HCT116 (cell line): ENCODE measurements at regions not wholly inside any gene's neighbourhood (a gene's known extent, or its start where the extent isn't known, plus 50 kb on each side); places are given as distances from the start of the nearest gene placed in this dataset.

Experiments
- ATAC-seq: fragments of 200-7000 bp; cut with Tn5 transposase; 2 replicates; pipeline ENCODE4 v1.9.1; 2020; ENCODE audit warnings: mild to moderate bottlenecking, moderate library complexity
- BruUV-seq: library from RNA; stranded (reverse); fragments of 400-500 nt; replicated peaks from 2 replicates; lab custom pipeline; 2021; lab: Mats Ljungman, UMichigan
- CTCF ChIA-PET: fragments of 300-600 bp; sonication (Branson Sonifier 250); formaldehyde crosslinking; loops from one replicate; lab custom pipeline; 2021; ENCODE audit warnings: antibody characterized with exemption; lab: Charles Lee
- POLR2A ChIA-PET: fragments of 300-600, 350-600 bp; sonication (Branson Sonifier 250); formaldehyde crosslinking; loops from one replicate; lab custom pipeline; 2021; ENCODE audit warnings: antibody characterized with exemption; lab: Charles Lee
- RAD21 ChIA-PET, 2 experiments: fragments of 300-600 bp; sonication (Branson Sonifier 250); formaldehyde crosslinking; loops; one replicate each; lab custom pipeline; 2023; ENCODE audit warnings: low total read pairs in 2 of 2; ENCODE audit not compliant: uncharacterized antibody in 2 of 2, unreplicated experiment in 2 of 2, low non-redundant PET in 1 of 2; lab: Charles Lee
- DNase-seq: peaks from one replicate; pipeline ENCODE4 v3.0.0-alpha.2; 2010; ENCODE audit warnings: low read depth, low spot score
- H2AFZ ChIP-seq: fragments of 200-600 bp; shearing (Covaris generic), sonication (generic); 2 replicates; pipeline ENCODE4 v1.6.1; 2017; ENCODE audit warnings: low read depth, mixed run types, mixed read lengths, antibody characterized with exemption, low read length; ENCODE audit not compliant: poor library complexity, severe bottlenecking
- H3K27ac ChIP-seq: 2 replicates; pipeline ENCODE4 v1.5.1; 2012; ENCODE audit warnings: low read depth, low read length
- H3K27me3 ChIP-seq: fragments of 200-600 bp; sonication (generic); 2 replicates; pipeline ENCODE4 v1.6.1; 2016; ENCODE audit warnings: mixed run types, low read length, mixed read lengths; ENCODE audit not compliant: insufficient read depth
- H3K36me3 ChIP-seq, 2 experiments: fragments of 200-500 bp in 1 of 2; fragments of 200-600 bp in 1 of 2; sonication (Bioruptor generic) in 1 of 2; sonication (generic) in 1 of 2; 2 replicates each; pipeline versions ENCODE4 v1.5.1 to v1.6.1; 2014 to 2016; ENCODE audit warnings: low read length in 2 of 2, inconsistent platforms in 1 of 2, mixed read lengths in 1 of 2, mixed run types in 1 of 2; ENCODE audit not compliant: insufficient read depth in 2 of 2, control insufficient read depth in 1 of 2
- H3K4me1 ChIP-seq, 2 experiments: fragments of 200-600 bp in 1 of 2; sonication (generic) in 1 of 2; 2 replicates each; pipeline versions ENCODE4 v1.5.1 to v1.6.1; 2012 to 2017; ENCODE audit warnings: low read length in 2 of 2, inconsistent platforms in 1 of 2, mild to moderate bottlenecking in 1 of 2, mixed read lengths in 1 of 2, mixed run types in 1 of 2, moderate library complexity in 1 of 2; ENCODE audit not compliant: insufficient read depth in 2 of 2, control insufficient read depth in 1 of 2
- H3K4me2 ChIP-seq: fragments of 200-600 bp; sonication (generic); 2 replicates; pipeline ENCODE4 v1.6.1; 2017; ENCODE audit warnings: mixed run types, low read length, mixed read lengths
- H3K4me3 ChIP-seq, 2 experiments: fragments of 200-600 bp in 1 of 2; sonication (generic) in 1 of 2; replicated peaks in 1 of 2; 2 replicates each; pipeline ENCODE4 v1.5.1; 2011 to 2016; ENCODE audit warnings: low read length in 2 of 2, control low read depth in 1 of 2, low read depth in 1 of 2, mild to moderate bottlenecking in 1 of 2, mixed read lengths in 1 of 2, mixed run types in 1 of 2
- H3K79me2 ChIP-seq: fragments of 200-600 bp; sonication (generic); 2 replicates; pipeline ENCODE4 v1.6.1; 2017; ENCODE audit warnings: mild to moderate bottlenecking, mixed run types, low read length, moderate library complexity, mixed read lengths; ENCODE audit not compliant: insufficient read depth
- H3K9ac ChIP-seq: fragments of 200-600 bp; sonication (generic); 2 replicates; pipeline ENCODE4 v1.6.1; 2016; ENCODE audit warnings: low read length, mixed read lengths
- H3K9me2 ChIP-seq: fragments of 200-600 bp; sonication (generic), shearing (Covaris generic); 2 replicates; pipeline ENCODE4 v1.6.1; 2017; ENCODE audit warnings: mixed run types, mild to moderate bottlenecking, moderate library complexity; ENCODE audit not compliant: insufficient read depth
- H3K9me3 ChIP-seq, 2 experiments: fragments of 200-500 bp in 1 of 2; fragments of 200-600 bp in 1 of 2; sonication (Bioruptor generic) in 1 of 2; sonication (generic) in 1 of 2; 2 replicates each; pipeline ENCODE4 v1.6.1; 2014 to 2017; ENCODE audit warnings: low read length in 2 of 2, mixed read lengths in 2 of 2, inconsistent platforms in 1 of 2, low read depth in 1 of 2, mild to moderate bottlenecking in 1 of 2, mixed run types in 1 of 2, moderate library complexity in 1 of 2; ENCODE audit not compliant: control insufficient read depth in 1 of 2, insufficient read depth in 1 of 2
- H4K20me1 ChIP-seq: fragments of 200-600 bp; sonication (generic), shearing (Covaris generic); 2 replicates; pipeline ENCODE4 v1.6.1; 2017; ENCODE audit warnings: mixed run types, mild to moderate bottlenecking, moderate library complexity; ENCODE audit not compliant: insufficient read depth
- CBX3 ChIP-seq: IDR thresholded peaks from 2 replicates; pipeline ENCODE4 v1.6.1; 2012; ENCODE audit warnings: low read depth
- CEBPB ChIP-seq: IDR thresholded peaks from 2 replicates; pipeline ENCODE4 v1.6.1; 2012; ENCODE audit warnings: low read depth
- EGR1 ChIP-seq: IDR thresholded peaks from 2 replicates; pipeline ENCODE4 v1.6.1; 2012; ENCODE audit warnings: low read depth
- ELF1 ChIP-seq: IDR thresholded peaks from 2 replicates; pipeline ENCODE4 v1.6.1; 2012; ENCODE audit warnings: low read depth, borderline replicate concordance
- EZH2 ChIP-seq: fragments of 200-600 bp; sonication (generic); IDR thresholded peaks from 2 replicates; pipeline ENCODE4 v1.6.1; 2017; ENCODE audit warnings: antibody characterized with exemption, mixed run types
- FOSL1 ChIP-seq: IDR thresholded peaks from 2 replicates; pipeline ENCODE4 v1.6.1; 2012; ENCODE audit warnings: low read depth
- POLR2A ChIP-seq: IDR thresholded peaks from 2 replicates; pipeline ENCODE4 v1.7.0; 2011; ENCODE audit warnings: borderline replicate concordance; ENCODE audit not compliant: insufficient read depth, insufficient read length; ENCODE audit errors: extremely low read depth
- POLR2AphosphoS5 ChIP-seq: IDR thresholded peaks from 2 replicates; pipeline ENCODE4 v1.6.1; 2011; ENCODE audit warnings: mild to moderate bottlenecking, low read depth, low read length, moderate library complexity
- RAD21 ChIP-seq: IDR thresholded peaks from 2 replicates; pipeline ENCODE4 v1.6.1; 2012; ENCODE audit warnings: low read depth, mild to moderate bottlenecking
- SRF ChIP-seq: IDR thresholded peaks from 2 replicates; pipeline ENCODE4 v1.6.1; 2012; ENCODE audit warnings: low read depth
- TCF7L2 ChIP-seq: IDR thresholded peaks from 2 replicates; pipeline ENCODE4 v1.7.0; 2011; ENCODE audit warnings: borderline replicate concordance, inconsistent platforms; ENCODE audit not compliant: insufficient read depth, insufficient read length; ENCODE audit errors: extremely low read depth
- YY1 ChIP-seq: IDR thresholded peaks from 2 replicates; pipeline ENCODE4 v1.6.1; 2011; ENCODE audit warnings: low read length, low read depth, moderate library complexity, mild to moderate bottlenecking; ENCODE audit not compliant: insufficient replicate concordance; ENCODE audit errors: extremely low read depth
- ZFX ChIP-seq: fragments of 450-650 bp; IDR thresholded peaks from 2 replicates; pipeline ENCODE4 v1.6.1; 2017
- ZNF274 ChIP-seq: fragments of 200-500 bp; sonication (Bioruptor generic); IDR thresholded peaks from 2 replicates; pipeline ENCODE4 v1.6.1; 2014; ENCODE audit warnings: mild to moderate bottlenecking, low read depth, low read length, inconsistent platforms
- intact Hi-C: fragments of 100-400 bp; cut with micrococcal nuclease; formaldehyde crosslinking; loops from 2 replicates; pipeline ENCODE4 v1.10.0; 2022
- TF ChIP-seq, protein P1 (sequence below), 3 experiments: fragments of 200-600 bp in 1 of 3; sonication (generic) in 1 of 3; IDR thresholded peaks in 2 of 3; conservative IDR thresholded peaks in 1 of 3; 2 replicates each; pipeline ENCODE4 v1.5.1; 2012 to 2017; ENCODE audit warnings: low read depth in 2 of 3, low read length in 2 of 3, antibody characterized with exemption in 1 of 3, borderline replicate concordance in 1 of 3, control low read depth in 1 of 3, mild to moderate bottlenecking in 1 of 3, mixed read lengths in 1 of 3, mixed run types in 1 of 3, moderate library complexity in 1 of 3; ENCODE audit not compliant: insufficient read depth in 1 of 3
- TF ChIP-seq, protein P2 (sequence below): IDR thresholded peaks from 2 replicates; pipeline ENCODE4 v1.6.1; 2011; ENCODE audit warnings: mild to moderate bottlenecking, low read length, moderate library complexity; ENCODE audit not compliant: insufficient replicate concordance; ENCODE audit errors: extremely low read depth
- TF ChIP-seq, protein P3 (sequence below): IDR thresholded peaks from 2 replicates; pipeline ENCODE4 v1.6.1; 2012

DNA sequence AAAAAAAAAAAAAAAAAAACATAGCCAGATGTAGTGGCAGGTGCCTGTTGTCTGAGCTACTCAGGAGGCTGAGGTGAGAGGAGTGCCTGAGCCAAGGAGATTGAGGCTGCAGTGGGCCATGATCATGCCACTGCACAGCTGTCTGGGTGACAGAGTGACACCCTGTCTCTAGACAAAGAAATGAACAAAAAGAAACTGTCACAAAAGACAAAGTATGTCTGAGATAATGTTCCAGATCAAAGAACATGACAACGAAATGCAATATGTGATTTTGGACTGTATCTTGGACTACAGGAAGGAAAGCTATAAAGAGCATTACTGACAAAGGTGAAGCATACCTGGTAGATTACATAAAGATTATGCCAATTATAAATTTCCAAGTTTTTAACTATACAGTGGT lies 862.8 kb downstream of the ROBO2 start:
- RAD21 ChIA-PET = no interaction called here
- Histone ChIP-seq H3K9me2 (no peaks in the 10 kb centered on the region), H3K4me3 (no peak overlapping the region), H4K20me1 (no peaks in the 10 kb centered on the region), H3K9me3 (peaks cover 3 to 28% of the 10 kb centered on the region in 2 experiments; a peak in 2 of 4 replicates), H3K27me3 (no peaks in the 10 kb centered on the region), H3K27ac (no peak overlapping the region), H3K9ac (no peak overlapping the region), H3K4me2 (no peak overlapping the region), H3K4me1 (no peaks in the 10 kb centered on the region), H3K79me2 (no peaks in the 10 kb centered on the region), H3K36me3 (no peaks in the 10 kb centered on the region)
- CTCF ChIA-PET = no interaction called here
- DNase-seq (no peak), ATAC-seq (no peak)
- POLR2A ChIA-PET = no interaction called here
- intact Hi-C loops = no loop called here
- BruUV-seq = no TSS peak
- TF ChIP-seq TCF7L2 (no peak), EZH2 (no peak), ZFX (no peak), YY1 (no peak), POLR2AphosphoS5 (no peak)
- TF ChIP-seq, protein P1, sequence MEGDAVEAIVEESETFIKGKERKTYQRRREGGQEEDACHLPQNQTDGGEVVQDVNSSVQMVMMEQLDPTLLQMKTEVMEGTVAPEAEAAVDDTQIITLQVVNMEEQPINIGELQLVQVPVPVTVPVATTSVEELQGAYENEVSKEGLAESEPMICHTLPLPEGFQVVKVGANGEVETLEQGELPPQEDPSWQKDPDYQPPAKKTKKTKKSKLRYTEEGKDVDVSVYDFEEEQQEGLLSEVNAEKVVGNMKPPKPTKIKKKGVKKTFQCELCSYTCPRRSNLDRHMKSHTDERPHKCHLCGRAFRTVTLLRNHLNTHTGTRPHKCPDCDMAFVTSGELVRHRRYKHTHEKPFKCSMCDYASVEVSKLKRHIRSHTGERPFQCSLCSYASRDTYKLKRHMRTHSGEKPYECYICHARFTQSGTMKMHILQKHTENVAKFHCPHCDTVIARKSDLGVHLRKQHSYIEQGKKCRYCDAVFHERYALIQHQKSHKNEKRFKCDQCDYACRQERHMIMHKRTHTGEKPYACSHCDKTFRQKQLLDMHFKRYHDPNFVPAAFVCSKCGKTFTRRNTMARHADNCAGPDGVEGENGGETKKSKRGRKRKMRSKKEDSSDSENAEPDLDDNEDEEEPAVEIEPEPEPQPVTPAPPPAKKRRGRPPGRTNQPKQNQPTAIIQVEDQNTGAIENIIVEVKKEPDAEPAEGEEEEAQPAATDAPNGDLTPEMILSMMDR (IDR thresholded peaks at IDR 0.05 in 2 of 3, conservative IDR thresholded peaks at IDR 0.05 in 1 of 3; ENCODE audit: borderline replicate concordance in 1 of 3, insufficient read depth in 1 of 3, low read depth in 2 of 3, low read length in 2 of 3) = no peak
- TF ChIP-seq, all 23 proteins: peak for 0
- H2AFZ ChIP-seq = no peak overlapping the region

DNA sequence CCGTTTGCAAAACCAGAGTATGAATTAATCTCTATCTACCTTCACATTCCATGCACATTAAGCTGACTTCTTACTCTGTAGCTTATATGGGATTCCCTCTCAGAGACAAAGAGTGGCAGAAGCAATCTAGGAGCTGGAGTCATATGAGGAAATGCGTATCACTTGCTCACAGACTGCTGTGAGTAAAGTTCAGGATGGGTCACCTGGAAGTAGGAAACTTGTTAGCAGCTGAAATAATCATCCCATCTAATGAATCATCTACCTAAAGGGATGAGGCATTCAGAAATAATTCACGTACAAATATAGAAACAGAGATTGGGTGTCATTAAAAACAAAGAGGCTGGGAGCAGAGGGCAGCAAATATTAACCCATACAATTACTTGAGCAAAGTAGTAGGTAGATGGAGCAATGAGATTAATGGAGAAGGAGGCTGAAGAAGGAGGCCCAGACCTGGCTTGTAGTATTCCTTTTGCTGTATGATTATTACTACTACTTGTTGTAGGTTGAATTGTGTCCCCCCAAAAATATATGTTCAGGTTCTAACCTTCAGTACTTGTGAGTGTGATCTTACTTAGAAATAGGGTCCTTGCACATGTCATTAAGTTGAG lies 866.3 kb downstream of the ROBO2 start:
- RAD21 ChIA-PET = no interaction called here
- intact Hi-C loops = no loop called here
- Histone ChIP-seq H3K4me2 (no peak overlapping the region), H3K9me2 (no peaks in the 10 kb centered on the region), H4K20me1 (no peaks in the 10 kb centered on the region), H2AFZ (no peak overlapping the region), H3K9ac (no peak overlapping the region), H3K79me2 (no peaks in the 10 kb centered on the region), H3K27ac (no peak overlapping the region), H3K27me3 (no peaks in the 10 kb centered on the region), H3K9me3 (peaks cover 3 to 31% of the 10 kb centered on the region in 2 experiments; a peak in 2 of 4 replicates), H3K4me1 (no peaks in the 10 kb centered on the region), H3K36me3 (no peaks in the 10 kb centered on the region), H3K4me3 (no peak overlapping the region)
- DNase-seq = no peak
- ATAC-seq = no peak
- CTCF ChIA-PET = no interaction called here
- POLR2A ChIA-PET = no interaction called here
- BruUV-seq = no TSS peak
- no peak for TF ChIP-seq EZH2
- TF ChIP-seq POLR2AphosphoS5 = no peak
- TF ChIP-seq CEBPB = no peak
- no peak for TF ChIP-seq ZNF274
- TF ChIP-seq FOSL1 = no peak
- no peak for TF ChIP-seq ZFX
- TF ChIP-seq, protein P2, sequence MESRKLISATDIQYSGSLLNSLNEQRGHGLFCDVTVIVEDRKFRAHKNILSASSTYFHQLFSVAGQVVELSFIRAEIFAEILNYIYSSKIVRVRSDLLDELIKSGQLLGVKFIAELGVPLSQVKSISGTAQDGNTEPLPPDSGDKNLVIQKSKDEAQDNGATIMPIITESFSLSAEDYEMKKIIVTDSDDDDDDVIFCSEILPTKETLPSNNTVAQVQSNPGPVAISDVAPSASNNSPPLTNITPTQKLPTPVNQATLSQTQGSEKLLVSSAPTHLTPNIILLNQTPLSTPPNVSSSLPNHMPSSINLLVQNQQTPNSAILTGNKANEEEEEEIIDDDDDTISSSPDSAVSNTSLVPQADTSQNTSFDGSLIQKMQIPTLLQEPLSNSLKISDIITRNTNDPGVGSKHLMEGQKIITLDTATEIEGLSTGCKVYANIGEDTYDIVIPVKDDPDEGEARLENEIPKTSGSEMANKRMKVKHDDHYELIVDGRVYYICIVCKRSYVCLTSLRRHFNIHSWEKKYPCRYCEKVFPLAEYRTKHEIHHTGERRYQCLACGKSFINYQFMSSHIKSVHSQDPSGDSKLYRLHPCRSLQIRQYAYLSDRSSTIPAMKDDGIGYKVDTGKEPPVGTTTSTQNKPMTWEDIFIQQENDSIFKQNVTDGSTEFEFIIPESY = no peak
- TF ChIP-seq CBX3 = no peak
- TF ChIP-seq, protein P3, sequence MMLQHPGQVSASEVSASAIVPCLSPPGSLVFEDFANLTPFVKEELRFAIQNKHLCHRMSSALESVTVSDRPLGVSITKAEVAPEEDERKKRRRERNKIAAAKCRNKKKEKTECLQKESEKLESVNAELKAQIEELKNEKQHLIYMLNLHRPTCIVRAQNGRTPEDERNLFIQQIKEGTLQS = no peak
- no peak for TF ChIP-seq ELF1
- no peak for TF ChIP-seq RAD21
- no peak for TF ChIP-seq SRF
- no peak for TF ChIP-seq POLR2A
- TF ChIP-seq EGR1 = no peak
